ENCODE measurements at regions not wholly inside any gene's neighbourhood (a gene's known extent, or its start where the extent isn't known, plus 50 kb on each side); places are given as distances from the start of the nearest gene placed in this dataset.

DNA sequence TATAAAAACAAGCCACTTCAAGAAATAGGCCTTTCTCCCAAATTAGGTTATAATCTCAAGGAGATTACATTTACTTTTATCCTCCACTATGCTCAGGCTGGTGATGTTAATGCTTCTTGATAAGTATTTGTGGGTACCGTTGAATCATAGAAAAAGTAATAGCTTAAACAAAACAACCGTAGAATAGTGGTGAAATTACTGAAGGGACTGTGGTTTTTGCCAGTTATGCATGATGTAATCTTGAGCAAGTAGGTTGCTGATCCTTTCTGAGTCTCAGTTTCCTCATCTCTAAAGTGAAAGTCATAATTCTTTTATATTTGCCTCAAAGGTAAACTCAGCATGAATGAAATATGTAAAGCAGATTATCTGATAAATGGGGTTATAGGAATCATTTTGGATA lies 187.3 kb upstream of the JAG1 start:
- no peak for TF ChIP-seq CTCF (IDR thresholded peaks at IDR 0.05)
- TF ChIP-seq POLR2A (IDR thresholded peaks at IDR 0.05): no peak

Data from lower leg skin (tissue), 3 donors.